MG63 (cell line): ENCODE measurements at regions not wholly inside any gene's neighbourhood (a gene's known extent, or its start where the extent isn't known, plus 50 kb on each side); places are given as distances from the start of the nearest gene placed in this dataset.

Experiments used
- DNase-seq: peaks from one replicate; pipeline ENCODE4 v3.0.0-alpha.2; 2020
- H3K27me3 ChIP-seq: fragments of 250-450 bp; sonication (Bioruptor Pico); 2 replicates; pipeline ENCODE4 v1.5.1; 2020; ENCODE audit warnings: mild to moderate bottlenecking, moderate library complexity
- H3K36me3 ChIP-seq: fragments of 250-450 bp; sonication (Bioruptor Pico); 2 replicates; pipeline ENCODE4 v1.5.1; 2020; ENCODE audit warnings: mild to moderate bottlenecking, moderate library complexity
- H3K4me3 ChIP-seq: fragments of 250-450 bp; sonication (Bioruptor Pico); 2 replicates; pipeline ENCODE4 v1.5.1; 2020; ENCODE audit warnings: mild to moderate bottlenecking, moderate library complexity
- H3K9me3 ChIP-seq: fragments of 250-450 bp; sonication (Bioruptor Pico); 2 replicates; pipeline ENCODE4 v1.5.1; 2020; ENCODE audit warnings: mild to moderate bottlenecking, moderate library complexity

- Histone ChIP-seq H3K4me3 (no peak overlapping the region), H3K27me3 (no peaks in the 10 kb centered on the region), H3K9me3 (no peaks in the 10 kb centered on the region), H3K36me3 (no peaks in the 10 kb centered on the region)
- no peak for DNase-seq
These were observed 296.2 kb upstream of the FAT1 start for GRCh38 chr4:187019896-187020295.

GRCh38 chr4:187020676-187021075, 297.0 kb upstream of the FAT1 start:
- no peaks in the 10 kb centered on the region for H3K36me3 ChIP-seq
- H3K4me3 ChIP-seq = no peak overlapping the region
- no peak for DNase-seq
- H3K27me3 ChIP-seq = no peaks in the 10 kb centered on the region
- H3K9me3 ChIP-seq = no peaks in the 10 kb centered on the region

GRCh38 chr4:187021436-187022205, 298.0 kb upstream of the FAT1 start:
- H3K27me3 ChIP-seq = no peaks in the 10 kb centered on the region
- H3K4me3 ChIP-seq = no peak overlapping the region
- DNase-seq = no peak
- no peaks in the 10 kb centered on the region for H3K36me3 ChIP-seq
- no peaks in the 10 kb centered on the region for H3K9me3 ChIP-seq

- Histone ChIP-seq H3K36me3 (no peaks in the 10 kb centered on the region), H3K4me3 (no peak overlapping the region), H3K9me3 (no peaks in the 10 kb centered on the region), H3K27me3 (no peaks in the 10 kb centered on the region)
- DNase-seq = no peak
These were observed 303.6 kb upstream of the FAT1 start for GRCh38 chr4:187027272-187027671.

- Histone ChIP-seq H3K36me3 (no peaks in the 10 kb centered on the region), H3K27me3 (no peaks in the 10 kb centered on the region), H3K4me3 (no peak overlapping the region), H3K9me3 (no peaks in the 10 kb centered on the region)
- no peak for DNase-seq
These were observed 318.6 kb upstream of the FAT1 start for GRCh38 chr4:187042251-187042650.

- H3K4me3 ChIP-seq = no peak overlapping the region
- H3K27me3 ChIP-seq = no peaks in the 10 kb centered on the region
- no peak for DNase-seq
These were observed 322.8 kb upstream of the FAT1 start for GRCh38 chr4:187046471-187046870.

GRCh38 chr4:187059021-187059420, 335.4 kb upstream of the FAT1 start:
- Histone ChIP-seq H3K36me3 (no peaks in the 10 kb centered on the region), H3K4me3 (no peak overlapping the region), H3K27me3 (no peaks in the 10 kb centered on the region), H3K9me3 (no peaks in the 10 kb centered on the region)
- no peak for DNase-seq

More at GRCh38 chr4:187046471-187046870, 322.8 kb upstream of the FAT1 start:
- Histone ChIP-seq H3K36me3 (no peaks in the 10 kb centered on the region), H3K9me3 (no peaks in the 10 kb centered on the region)

GRCh38 chr4:187059895-187060294, 336.2 kb upstream of the FAT1 start:
- Histone ChIP-seq H3K36me3 (no peaks in the 10 kb centered on the region), H3K27me3 (no peaks in the 10 kb centered on the region), H3K9me3 (no peaks in the 10 kb centered on the region), H3K4me3 (no peak overlapping the region)
- DNase-seq = no peak

- no peak for DNase-seq
- no peaks in the 10 kb centered on the region for H3K36me3 ChIP-seq
- no peak overlapping the region for H3K4me3 ChIP-seq
- no peaks in the 10 kb centered on the region for H3K27me3 ChIP-seq
- no peaks in the 10 kb centered on the region for H3K9me3 ChIP-seq
These were observed 336.9 kb upstream of the FAT1 start for GRCh38 chr4:187060551-187060950.

GRCh38 chr4:187063251-187063650, 339.6 kb upstream of the FAT1 start:
- Histone ChIP-seq H3K36me3 (no peaks in the 10 kb centered on the region), H3K9me3 (no peaks in the 10 kb centered on the region), H3K27me3 (no peaks in the 10 kb centered on the region), H3K4me3 (no peak overlapping the region)
- no peak for DNase-seq

- H3K27me3 ChIP-seq = no peaks in the 10 kb centered on the region
- no peak for DNase-seq
- no peaks in the 10 kb centered on the region for H3K9me3 ChIP-seq
- H3K4me3 ChIP-seq = no peak overlapping the region
- H3K36me3 ChIP-seq = no peaks in the 10 kb centered on the region
These were observed 340.4 kb upstream of the FAT1 start for GRCh38 chr4:187064033-187064432.

- Histone ChIP-seq H3K4me3 (no peak overlapping the region), H3K36me3 (no peaks in the 10 kb centered on the region), H3K27me3 (no peaks in the 10 kb centered on the region), H3K9me3 (no peaks in the 10 kb centered on the region)
- no peak for DNase-seq
These were observed 341.7 kb upstream of the FAT1 start for GRCh38 chr4:187065396-187065795.

- Histone ChIP-seq H3K36me3 (no peaks in the 10 kb centered on the region), H3K27me3 (no peaks in the 10 kb centered on the region), H3K9me3 (no peaks in the 10 kb centered on the region), H3K4me3 (no peak overlapping the region)
- DNase-seq = no peak
These were observed 342.1 kb upstream of the FAT1 start for GRCh38 chr4:187065806-187066205.

GRCh38 chr4:187069398-187069797, 345.7 kb upstream of the FAT1 start:
- H3K9me3 ChIP-seq = no peaks in the 10 kb centered on the region
- H3K4me3 ChIP-seq = no peak overlapping the region
- DNase-seq = peak; percentile 6
- no peaks in the 10 kb centered on the region for H3K36me3 ChIP-seq
- no peaks in the 10 kb centered on the region for H3K27me3 ChIP-seq

GRCh38 chr4:187070158-187070557, 346.5 kb upstream of the FAT1 start:
- no peaks in the 10 kb centered on the region for H3K27me3 ChIP-seq
- no peak for DNase-seq
- H3K9me3 ChIP-seq = no peaks in the 10 kb centered on the region
- no peak overlapping the region for H3K4me3 ChIP-seq
- H3K36me3 ChIP-seq = no peaks in the 10 kb centered on the region

GRCh38 chr4:187070740-187071139, 347.1 kb upstream of the FAT1 start:
- Histone ChIP-seq H3K4me3 (no peak overlapping the region), H3K36me3 (no peaks in the 10 kb centered on the region), H3K27me3 (no peaks in the 10 kb centered on the region), H3K9me3 (no peaks in the 10 kb centered on the region)
- no peak for DNase-seq

- no peak overlapping the region for H3K4me3 ChIP-seq
- H3K27me3 ChIP-seq = no peaks in the 10 kb centered on the region
- no peaks in the 10 kb centered on the region for H3K36me3 ChIP-seq
- DNase-seq = no peak
- H3K9me3 ChIP-seq = no peaks in the 10 kb centered on the region
These were observed 348.4 kb upstream of the FAT1 start for GRCh38 chr4:187071946-187072600.

- H3K36me3 ChIP-seq = no peaks in the 10 kb centered on the region
- DNase-seq = no peak
- H3K27me3 ChIP-seq = no peaks in the 10 kb centered on the region
- H3K9me3 ChIP-seq = no peaks in the 10 kb centered on the region
- no peak overlapping the region for H3K4me3 ChIP-seq
These were observed 350.2 kb upstream of the FAT1 start for GRCh38 chr4:187073820-187074219.
